Hematopoietic multipotent progenitor cell treated with erythropoietin and hydrocortisone succinate and interleukin-3 and kit ligand, for 6 days (in vitro differentiated cells): ENCODE measurements at regions not wholly inside any gene's neighbourhood (a gene's known extent, or its start where the extent isn't known, plus 50 kb on each side); places are given as distances from the start of the nearest gene placed in this dataset.

Experiments used
- DNase-seq: peaks from one replicate; pipeline ENCODE4 v3.0.0-alpha.2; 2015

- no peak for DNase-seq
These were observed 239.5 kb downstream of the TGFB2 start for GRCh38 chr1:218584418-218585155.

GRCh38 chr1:218585511-218586184 is 240.5 kb downstream of the TGFB2 start:
- no peak for DNase-seq

GRCh38 chr1:218587900-218588299 is 242.8 kb downstream of the TGFB2 start:
- no peak for DNase-seq

DNA sequence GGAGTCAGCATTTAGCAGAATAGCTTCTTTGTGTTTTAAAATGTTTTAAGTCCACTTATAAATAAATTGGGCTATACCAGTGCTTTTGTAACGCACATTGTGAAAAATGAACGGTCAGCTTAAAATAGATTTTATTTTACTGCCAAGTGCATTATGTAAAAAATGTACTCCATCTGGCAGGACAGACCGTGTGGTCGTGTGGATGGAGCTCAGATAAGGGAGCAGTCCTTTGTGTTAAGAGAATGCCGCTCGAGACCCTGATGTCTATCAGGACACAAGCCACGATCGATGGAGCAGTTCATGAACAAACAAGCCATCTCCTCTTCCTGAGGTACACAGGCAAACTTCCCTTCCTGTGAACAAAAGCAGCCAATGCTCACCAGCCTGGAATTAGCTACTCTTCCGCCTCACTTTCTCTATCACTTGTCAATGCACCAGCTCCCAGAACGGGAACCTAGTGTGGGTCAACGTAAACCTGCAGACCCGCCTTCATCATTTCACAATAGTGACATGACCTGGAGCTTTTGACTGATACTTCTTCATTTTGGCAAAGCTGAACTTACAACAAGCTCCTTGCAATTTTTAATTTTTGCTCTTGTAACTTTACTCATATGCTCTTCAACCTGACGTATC is 243.5 kb downstream of the TGFB2 start:
- peak; percentile 1 for DNase-seq

DNA sequence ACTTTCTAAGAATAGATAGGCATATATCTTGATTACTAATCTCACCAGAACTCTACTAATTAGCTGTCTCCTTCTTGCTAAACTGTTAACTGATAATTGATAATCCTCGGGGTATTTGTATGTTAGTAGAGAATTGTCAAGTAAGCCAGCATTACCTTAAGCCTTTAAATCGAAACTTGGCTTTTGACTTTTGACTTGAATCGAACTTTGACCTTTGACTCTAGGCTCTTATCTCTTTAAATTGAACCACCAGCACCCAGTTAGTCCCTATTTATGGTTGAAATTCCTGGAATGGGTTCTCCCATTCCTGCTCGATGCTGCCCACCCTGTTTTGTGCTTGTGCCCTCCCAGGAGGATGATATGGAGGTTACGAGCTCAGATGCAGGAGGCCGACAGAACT is 244.4 kb downstream of the TGFB2 start:
- DNase-seq: no peak

GRCh38 chr1:218591966-218592365 is 246.8 kb downstream of the TGFB2 start:
- no peak for DNase-seq

DNA sequence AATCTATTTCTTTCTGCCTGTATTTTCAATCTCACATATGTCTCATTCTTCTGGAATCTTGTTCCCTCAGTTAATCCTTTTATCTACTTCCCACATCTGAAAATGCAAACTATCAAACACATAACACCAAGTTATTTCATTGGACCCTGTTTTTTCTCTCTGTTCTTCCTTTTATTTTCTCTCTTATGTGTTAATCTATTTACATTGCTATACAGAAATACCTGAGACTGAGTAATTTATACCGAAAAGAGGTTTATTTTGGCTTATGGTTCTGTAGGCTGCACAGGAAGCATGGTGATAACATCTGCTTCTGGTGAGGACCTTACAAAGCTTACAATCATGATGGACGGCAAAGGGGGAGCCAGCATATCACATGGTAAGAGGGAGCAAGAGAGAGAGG is 247.6 kb downstream of the TGFB2 start:
- no peak for DNase-seq

- DNase-seq: no peak
These were observed 255.8 kb downstream of the TGFB2 start for GRCh38 chr1:218600968-218601367.

- no peak for DNase-seq
These were observed 259.1 kb downstream of the TGFB2 start for GRCh38 chr1:218604217-218604616.

DNA sequence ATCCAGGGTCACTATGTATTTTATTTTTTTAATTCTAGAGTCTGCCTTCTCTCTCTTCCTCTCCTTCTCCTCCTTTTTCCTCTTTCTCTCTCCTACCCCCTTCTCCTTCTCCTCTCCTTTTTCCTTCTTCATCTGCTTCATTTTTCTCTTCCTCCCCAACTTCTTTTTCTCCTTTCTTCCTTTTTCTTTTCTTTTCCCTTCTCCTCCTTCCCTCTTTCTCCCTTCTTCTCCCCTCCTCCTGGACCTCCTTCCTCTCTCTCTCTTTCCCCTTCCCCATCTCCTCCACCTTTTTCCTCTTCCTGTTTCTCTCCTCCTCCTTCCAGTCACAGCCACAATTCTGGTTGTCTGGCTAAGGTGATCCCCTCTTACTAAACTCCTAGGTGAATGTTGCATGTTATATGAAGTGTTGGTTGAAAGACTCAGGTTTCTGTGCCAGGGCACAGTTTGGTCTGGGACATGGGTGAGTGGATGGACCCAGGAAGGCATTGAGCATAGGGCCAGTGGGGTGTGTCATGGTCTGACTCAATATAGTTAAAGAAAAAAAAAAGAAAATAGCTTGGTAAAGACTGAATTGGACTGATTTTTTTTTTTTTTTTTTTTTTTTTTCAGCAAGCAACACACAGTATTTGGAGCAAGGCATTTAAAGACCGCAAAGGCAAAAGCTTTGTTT is 266.9 kb downstream of the TGFB2 start:
- DNase-seq: no peak

GRCh38 chr1:218613105-218613504 is 268.0 kb downstream of the TGFB2 start:
- no peak for DNase-seq

DNA sequence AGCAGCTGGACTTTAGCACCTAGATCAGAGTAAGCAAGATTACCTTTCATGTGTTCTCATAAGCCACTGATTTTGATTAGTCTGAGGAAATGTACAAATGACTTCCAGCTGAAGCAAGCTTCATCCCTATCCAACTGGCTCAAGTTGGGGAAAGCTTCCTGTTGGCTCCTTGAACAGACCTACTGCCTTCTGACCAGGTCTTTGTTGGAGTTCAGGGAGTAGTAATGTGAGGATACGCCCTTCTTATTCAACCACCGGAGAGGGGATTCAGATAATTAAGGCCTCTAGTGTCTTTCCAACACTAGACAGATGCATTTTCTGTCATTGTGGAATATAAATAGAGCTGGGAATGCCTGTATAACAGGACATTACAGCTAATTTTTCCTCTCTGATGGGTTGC is 268.9 kb downstream of the TGFB2 start:
- no peak for DNase-seq

DNA sequence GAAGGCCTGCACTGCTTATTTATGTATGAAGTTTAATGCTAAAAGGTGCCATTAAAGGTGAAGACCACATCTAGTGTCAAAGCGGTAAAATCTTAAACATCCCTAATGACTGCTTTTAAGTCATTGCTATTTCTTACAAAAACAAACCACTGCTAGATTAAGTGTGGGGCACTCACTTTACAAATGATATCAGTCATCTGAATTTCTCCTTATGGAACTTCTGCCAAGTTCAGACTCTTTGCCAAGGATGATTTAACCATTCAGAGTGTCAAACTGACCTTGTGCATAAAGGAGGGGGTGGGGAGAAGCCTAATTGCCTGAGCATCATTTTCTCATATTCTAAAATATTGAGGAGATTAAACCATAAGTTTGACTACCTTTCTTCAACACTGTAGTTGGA is 271.5 kb downstream of the TGFB2 start:
- no peak for DNase-seq

- DNase-seq: no peak
These were observed 272.9 kb downstream of the TGFB2 start for GRCh38 chr1:218617986-218618385.

- DNase-seq: no peak
These were observed 275.8 kb downstream of the TGFB2 start for GRCh38 chr1:218620956-218621355.

DNA sequence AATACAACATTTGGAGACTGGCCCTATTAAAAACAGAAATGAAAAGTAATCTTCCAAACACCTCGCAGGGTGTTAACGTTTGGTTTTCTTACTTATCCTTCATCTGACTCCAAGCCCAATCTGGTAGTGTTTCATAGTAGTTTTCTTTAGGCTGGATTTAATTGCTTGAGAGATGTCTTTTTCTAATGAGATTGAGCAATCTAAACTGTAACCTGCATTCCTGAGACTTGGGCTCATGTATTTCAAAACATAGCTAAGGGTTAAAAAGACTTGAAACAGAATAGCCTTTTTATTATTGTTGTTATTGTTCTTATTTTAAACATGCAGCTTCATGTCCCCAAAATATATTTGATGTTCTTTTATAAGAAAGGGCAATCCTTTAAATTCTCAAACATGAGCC is 278.9 kb downstream of the TGFB2 start:
- DNase-seq: no peak

DNA sequence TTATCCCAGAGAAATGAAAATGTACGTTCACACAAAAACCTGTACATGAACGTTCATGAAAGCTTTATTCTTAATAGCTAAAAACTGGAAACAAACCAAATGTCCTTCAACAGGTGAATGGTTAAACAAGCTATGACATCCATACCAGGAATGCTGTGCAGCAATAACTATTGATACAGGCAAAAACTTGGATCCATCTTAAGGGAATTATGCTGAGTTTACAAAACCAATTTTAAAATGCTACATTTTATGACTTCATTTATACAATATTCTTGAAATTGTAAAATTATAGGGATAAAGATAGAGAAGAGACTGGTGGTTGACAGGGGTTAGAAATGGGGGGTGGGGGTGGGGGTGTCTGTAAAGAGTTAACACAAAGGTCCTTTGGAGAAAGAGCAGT is 280.3 kb downstream of the TGFB2 start:
- DNase-seq: no peak

DNA sequence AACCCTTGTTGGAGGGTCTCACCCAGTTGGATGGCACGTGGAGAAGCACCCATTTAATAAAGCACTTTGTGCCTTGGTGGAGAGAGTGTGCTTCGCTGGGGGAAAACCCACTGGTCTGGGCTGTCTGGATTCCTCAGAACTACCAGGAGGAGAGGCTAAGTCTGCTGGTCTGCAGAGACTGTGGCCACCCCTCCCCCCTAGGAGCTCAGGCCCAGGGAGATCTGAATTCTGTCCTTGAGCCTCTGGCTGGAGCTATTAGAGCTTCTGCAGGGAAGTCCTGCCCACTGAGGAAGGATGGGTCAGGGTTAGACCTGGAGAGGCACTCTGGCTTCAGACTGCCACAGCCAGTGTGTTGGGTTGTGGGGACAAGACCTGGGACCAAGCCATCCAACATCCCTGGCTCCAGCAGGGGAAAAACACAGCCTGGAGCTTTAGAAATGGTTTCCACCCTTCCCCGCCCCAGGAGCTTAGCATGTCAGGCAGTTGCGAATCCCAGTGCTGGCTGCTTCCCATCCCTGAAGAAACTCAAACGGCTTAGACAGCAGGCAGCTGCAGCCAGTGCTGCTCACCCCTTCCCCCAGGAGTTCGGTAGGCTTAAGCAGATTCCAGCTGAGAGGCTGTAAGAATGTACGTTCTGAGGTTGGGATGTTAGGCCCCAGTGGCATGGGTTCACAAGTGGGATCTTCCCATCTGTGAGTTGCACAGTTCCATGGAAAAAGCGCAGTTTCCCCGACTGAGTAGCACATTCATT is 288.3 kb downstream of the TGFB2 start:
- no peak for DNase-seq

DNA sequence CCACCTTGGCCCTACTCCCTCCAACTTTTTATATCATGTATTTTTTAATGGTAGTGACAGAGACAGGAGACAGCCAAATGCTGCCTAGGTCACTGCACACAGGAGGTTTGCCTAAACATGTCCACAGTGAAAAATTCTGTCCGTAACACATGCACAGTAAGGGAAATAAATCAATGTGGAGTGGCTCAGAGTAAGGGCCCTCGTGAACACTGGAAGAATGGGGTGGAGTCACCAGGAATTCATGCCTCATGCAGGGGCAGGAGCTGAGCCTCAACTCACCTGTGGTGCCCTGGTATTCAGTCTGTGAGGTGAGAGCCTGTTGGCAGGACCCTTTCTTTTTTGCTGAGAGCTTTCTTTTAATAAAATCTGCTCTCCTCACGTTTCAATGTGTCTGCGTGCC is 289.1 kb downstream of the TGFB2 start:
- DNase-seq: no peak

GRCh38 chr1:218636548-218636947 is 291.4 kb downstream of the TGFB2 start:
- no peak for DNase-seq

GRCh38 chr1:218640173-218640572 is 295.0 kb downstream of the TGFB2 start:
- no peak for DNase-seq

- no peak for DNase-seq
These were observed 297.2 kb downstream of the TGFB2 start for GRCh38 chr1:218642033-218642948.
